H1 (cell line): ENCODE measurements at regions not wholly inside any gene's neighbourhood (a gene's known extent, or its start where the extent isn't known, plus 50 kb on each side); places are given as distances from the start of the nearest gene placed in this dataset.

Experiments used
- BCL11A ChIP-seq, 2 experiments: IDR thresholded peaks; one replicate each; pipeline ENCODE4 v1.6.1; 2011; ENCODE audit warnings: low read depth in 2 of 2, low read length in 2 of 2, mild to moderate bottlenecking in 2 of 2
- GABPA ChIP-seq: IDR thresholded peaks from 2 replicates; pipeline ENCODE4 v1.6.1; 2011; ENCODE audit warnings: mild to moderate bottlenecking, low read length, moderate library complexity, borderline replicate concordance; ENCODE audit not compliant: insufficient read depth
- HDAC6 ChIP-seq: IDR thresholded peaks from one replicate; pipeline ENCODE4 v1.7.1; 2012; ENCODE audit warnings: low read depth, mild to moderate bottlenecking, inconsistent platforms, low read length, moderate library complexity
- KDM5A ChIP-seq: fragments of 200-600 bp; IDR thresholded peaks from 2 replicates; pipeline ENCODE4 v1.7.1; 2012; ENCODE audit warnings: mild to moderate bottlenecking, low read length, inconsistent platforms, mixed read lengths
- POLR2A ChIP-seq, 2 experiments: IDR thresholded peaks; 1 replicate in 1 of 2; 2 replicates in 1 of 2; pipeline ENCODE4 v1.6.1; 2011; ENCODE audit warnings: low read depth in 2 of 2, low read length in 2 of 2, mild to moderate bottlenecking in 2 of 2; ENCODE audit errors: control extremely low read depth in 1 of 2
- POLR2AphosphoS5 ChIP-seq: IDR thresholded peaks from 2 replicates; pipeline ENCODE4 v1.6.1; 2011; ENCODE audit warnings: low read depth, low read length
- RBBP5 ChIP-seq: IDR thresholded peaks from 2 replicates; pipeline ENCODE4 v1.7.1; 2012; ENCODE audit warnings: low read depth, mild to moderate bottlenecking, inconsistent platforms, low read length, moderate library complexity, borderline replicate concordance
- TF ChIP-seq, protein P1 (sequence below), 3 experiments: IDR thresholded peaks; 1 replicate in 2 of 3; 2 replicates in 1 of 3; pipeline versions ENCODE4 v1.5.1 to v1.6.1; 2011; ENCODE audit warnings: low read length in 3 of 3, mild to moderate bottlenecking in 3 of 3, inconsistent platforms in 2 of 3, low read depth in 1 of 3, moderate library complexity in 1 of 3; ENCODE audit not compliant: insufficient read depth in 1 of 3; ENCODE audit errors: control extremely low read depth in 1 of 3

DNA sequence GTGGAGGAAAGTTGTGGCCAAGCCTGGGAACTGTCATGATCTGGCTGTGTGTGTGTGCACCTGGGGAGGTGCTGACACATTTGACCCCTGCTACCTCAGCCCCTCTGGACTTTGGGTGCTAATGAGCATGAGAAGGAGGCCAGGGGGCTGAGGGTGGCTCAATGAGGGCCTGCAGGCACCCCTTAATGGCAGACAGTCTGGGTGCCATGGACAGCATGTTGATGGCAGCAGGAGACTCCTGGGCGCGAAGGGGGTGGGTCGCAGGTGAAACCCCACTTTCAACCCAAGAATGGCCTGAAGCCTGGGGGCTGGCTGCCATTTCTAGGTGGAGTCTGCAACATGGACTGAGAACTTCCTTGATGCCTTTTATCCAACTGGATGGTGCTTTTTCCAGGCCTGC, 216.4 kb upstream of the TRPC4 start:
- no peak for TF ChIP-seq RBBP5
- TF ChIP-seq POLR2AphosphoS5: no peak
- no peak for TF ChIP-seq POLR2A (IDR thresholded peaks at IDR 0.05; ENCODE audit: control extremely low read depth in 1 of 2, low read depth in 2 of 2, low read length in 2 of 2)
- TF ChIP-seq HDAC6: no peak
- no peak for TF ChIP-seq KDM5A
- TF ChIP-seq GABPA: no peak
- TF ChIP-seq, protein P1, sequence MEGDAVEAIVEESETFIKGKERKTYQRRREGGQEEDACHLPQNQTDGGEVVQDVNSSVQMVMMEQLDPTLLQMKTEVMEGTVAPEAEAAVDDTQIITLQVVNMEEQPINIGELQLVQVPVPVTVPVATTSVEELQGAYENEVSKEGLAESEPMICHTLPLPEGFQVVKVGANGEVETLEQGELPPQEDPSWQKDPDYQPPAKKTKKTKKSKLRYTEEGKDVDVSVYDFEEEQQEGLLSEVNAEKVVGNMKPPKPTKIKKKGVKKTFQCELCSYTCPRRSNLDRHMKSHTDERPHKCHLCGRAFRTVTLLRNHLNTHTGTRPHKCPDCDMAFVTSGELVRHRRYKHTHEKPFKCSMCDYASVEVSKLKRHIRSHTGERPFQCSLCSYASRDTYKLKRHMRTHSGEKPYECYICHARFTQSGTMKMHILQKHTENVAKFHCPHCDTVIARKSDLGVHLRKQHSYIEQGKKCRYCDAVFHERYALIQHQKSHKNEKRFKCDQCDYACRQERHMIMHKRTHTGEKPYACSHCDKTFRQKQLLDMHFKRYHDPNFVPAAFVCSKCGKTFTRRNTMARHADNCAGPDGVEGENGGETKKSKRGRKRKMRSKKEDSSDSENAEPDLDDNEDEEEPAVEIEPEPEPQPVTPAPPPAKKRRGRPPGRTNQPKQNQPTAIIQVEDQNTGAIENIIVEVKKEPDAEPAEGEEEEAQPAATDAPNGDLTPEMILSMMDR (IDR thresholded peaks at IDR 0.05; ENCODE audit: control extremely low read depth in 1 of 3, insufficient read depth in 1 of 3, low read depth in 1 of 3, low read length in 3 of 3): no peak
- no peak for TF ChIP-seq BCL11A (IDR thresholded peaks at IDR 0.05; ENCODE audit: low read depth in 2 of 2, low read length in 2 of 2)
